Right lobe of liver (tissue), 6 donors: ENCODE measurements at regions not wholly inside any gene's neighbourhood (a gene's known extent, or its start where the extent isn't known, plus 50 kb on each side); places are given as distances from the start of the nearest gene placed in this dataset.

ENCODE experiments used
- ATAC-seq, 4 donors: fragments of 200-7000 bp; cut with Tn5 transposase; one replicate each; pipeline ENCODE4 v1.9.1; 2020; ENCODE audit warnings: mild to moderate bottlenecking in 4 of 4, moderate library complexity in 4 of 4
- DNase-seq, 3 donors: peaks; one replicate each; pipeline ENCODE4 v3.0.0-alpha.2; 2020
- H3K27ac ChIP-seq, 3 donors: fragments of 200-600 bp; one replicate each; pipeline ENCODE4 v1.8.0; 2022
- H3K27me3 ChIP-seq, 2 donors: fragments of 200-600 bp; one replicate each; pipeline ENCODE4 v1.8.0; 2022
- H3K36me3 ChIP-seq, 4 donors: fragments of 200-600 bp; sonication (generic) in 1 of 4; one replicate each; pipeline versions ENCODE4 v1.5.1 to v1.8.0; 2017 to 2022; ENCODE audit warnings: control low read depth in 1 of 4
- H3K4me1 ChIP-seq, 4 donors: fragments of 200-600 bp; sonication (generic) in 1 of 4; one replicate each; pipeline versions ENCODE4 v1.5.1 to v1.8.0; 2017 to 2022; ENCODE audit warnings: control low read depth in 1 of 4
- H3K4me3 ChIP-seq, 3 donors: fragments of 200-600 bp; one replicate each; pipeline ENCODE4 v1.8.0; 2022
- H3K9me3 ChIP-seq, 4 donors: fragments of 200-600 bp; sonication (generic) in 1 of 4; one replicate each; pipeline versions ENCODE4 v1.5.1 to v1.8.0; 2017 to 2022; ENCODE audit warnings: control low read depth in 1 of 4
- CTCF ChIP-seq, 4 donors: fragments of 200-600 bp in 3 of 4; fragments of 450-650 bp in 1 of 4; IDR thresholded peaks; one replicate each; pipeline versions ENCODE4 v1.5.1 to v1.8.0; 2016 to 2022; ENCODE audit warnings: antibody characterized with exemption in 4 of 4, mild to moderate bottlenecking in 2 of 4
- POLR2A ChIP-seq: fragments of 450-650 bp; IDR thresholded peaks from one replicate; pipeline ENCODE4 v1.6.1; 2017; ENCODE audit warnings: antibody characterized with exemption, mild to moderate bottlenecking
- WGBS: methylation state at CpG from one replicate; pipeline ENCODE4 v1.1.6; 2018; ENCODE audit warnings: low coverage, low lambda C conversion rate; ENCODE audit not compliant: insufficient coverage; ENCODE audit errors: missing lambda C conversion rate; 5-methylcytosine and 5-hydroxymethylcytosine counted together
- intact Hi-C, 2 donors: fragments of 100-400 bp; cut with DNase I; formaldehyde crosslinking; loops; one replicate each; pipeline versions ENCODE4 v1.11.2 to v1.14.1; 2022
- donor health status: DM: no; HTN: yes; CAD: no.
- donor health status: DM: no; HTN: no; CAD: no.
- donor health status: DM: no; HTN: no; CAD: no.
- donor health status: DM: no; HTN: yes; CAD: no.
- donor health status: DM: no; HTN: yes; CAD: no.

- ATAC-seq (peak in 2 of 4 donors; percentile 44 to 75), DNase-seq (no peak)
- Histone ChIP-seq H3K27me3 (no peaks in the 10 kb centered on the region), H3K36me3 (no peaks in the 10 kb centered on the region), H3K9me3 (no peaks in the 10 kb centered on the region), H3K27ac (no peak overlapping the region), H3K4me1 (no peaks in the 10 kb centered on the region), H3K4me3 (no peak overlapping the region)
- WGBS = 32% methylated on average over 3 of the region's 3 CpGs
- TF ChIP-seq CTCF (IDR thresholded peaks at IDR 0.05) = no peak
- intact Hi-C loops = no loop called here
Observed at GRCh38 chr6:115773741-115774140, 286.9 kb downstream of the FRK start.

GRCh38 chr6:115770851-115771250 lies 289.8 kb downstream of the FRK start:
- TF ChIP-seq POLR2A (no peak), CTCF (IDR thresholded peaks at IDR 0.05) (no peak)
- no peak overlapping the region for H3K27ac ChIP-seq
- H3K4me1 ChIP-seq = no peaks in the 10 kb centered on the region
- no peaks in the 10 kb centered on the region for H3K27me3 ChIP-seq
- no peak for DNase-seq
- WGBS = 83% methylated on average over 2 of the region's 7 CpGs
- H3K9me3 ChIP-seq = no peaks in the 10 kb centered on the region
- intact Hi-C loops = no loop called here
- H3K4me3 ChIP-seq = no peak overlapping the region
- ATAC-seq = no peak
- H3K36me3 ChIP-seq = no peaks in the 10 kb centered on the region

- H3K4me1 ChIP-seq = no peaks in the 10 kb centered on the region
- intact Hi-C loops = no loop called here
- no peak overlapping the region for H3K4me3 ChIP-seq
- no peaks in the 10 kb centered on the region for H3K9me3 ChIP-seq
- no peak for DNase-seq
- no peak for ATAC-seq
- H3K27me3 ChIP-seq = no peaks in the 10 kb centered on the region
- TF ChIP-seq POLR2A (no peak), CTCF (IDR thresholded peaks at IDR 0.05) (no peak)
- no peak overlapping the region for H3K27ac ChIP-seq
- H3K36me3 ChIP-seq = no peaks in the 10 kb centered on the region
Observed at GRCh38 chr6:115768500-115768899, 292.2 kb downstream of the FRK start.

- intact Hi-C loops = no loop called here
- Histone ChIP-seq H3K9me3 (no peaks in the 10 kb centered on the region), H3K4me3 (no peak overlapping the region), H3K36me3 (no peaks in the 10 kb centered on the region), H3K27me3 (no peaks in the 10 kb centered on the region), H3K4me1 (no peaks in the 10 kb centered on the region), H3K27ac (no peak overlapping the region)
- no peak for TF ChIP-seq CTCF (IDR thresholded peaks at IDR 0.05)
- no peak for TF ChIP-seq POLR2A
- ATAC-seq (no peak), DNase-seq (no peak)
- 77% methylated on average over 1 of the region's 1 CpG for WGBS
Observed at GRCh38 chr6:115767931-115768330, 292.8 kb downstream of the FRK start.

- peak in 2 of 3 donors; percentile 25 to 79 for DNase-seq
- no peak overlapping the region for H3K4me3 ChIP-seq
- H3K9me3 ChIP-seq = no peaks in the 10 kb centered on the region
- H3K27me3 ChIP-seq = no peaks in the 10 kb centered on the region
- intact Hi-C loops = no loop called here
- TF ChIP-seq CTCF (IDR thresholded peaks at IDR 0.05) = no peak
- no peak for TF ChIP-seq POLR2A
- ATAC-seq = peak; percentile 83 to 98 (median 90)
- H3K4me1 ChIP-seq = no peaks in the 10 kb centered on the region
- 63% methylated on average over 5 of the region's 5 CpGs for WGBS
- H3K27ac ChIP-seq = peak overlapping the region in 1 of 3 donors; percentile 21
- no peaks in the 10 kb centered on the region for H3K36me3 ChIP-seq
Observed at GRCh38 chr6:115766745-115767462, 293.8 kb downstream of the FRK start.
